ENCODE measurements at regions not wholly inside any gene's neighbourhood (a gene's known extent, or its start where the extent isn't known, plus 50 kb on each side); places are given as distances from the start of the nearest gene placed in this dataset.
A peak's percentile ranks its signal among the peaks of the same experiment; 100 is the strongest.

DNA sequence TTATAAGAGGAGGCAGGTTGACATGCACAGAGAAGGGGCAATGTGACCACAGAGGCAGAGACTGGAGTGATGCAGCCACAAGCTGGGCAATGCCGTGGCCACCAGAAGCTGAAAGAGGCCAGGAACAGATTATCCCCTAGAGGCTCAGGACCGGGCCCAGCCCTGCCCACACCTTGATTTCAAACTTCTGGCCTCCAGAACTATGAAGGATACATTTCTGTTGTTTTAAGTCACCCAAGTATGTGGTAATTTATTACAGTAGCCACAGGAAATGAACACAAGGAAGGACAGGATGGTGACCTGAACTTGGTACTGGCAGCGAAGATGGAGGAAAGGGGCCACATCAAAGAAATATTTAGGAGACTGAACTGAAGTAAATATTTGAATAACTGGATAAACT is 66.8 kb upstream of the RIOK3 start:
- no peak for DNase-seq

- no peak for DNase-seq
Observed at GRCh38 chr18:23387265-23387664, 65.8 kb upstream of the RIOK3 start.

DNA sequence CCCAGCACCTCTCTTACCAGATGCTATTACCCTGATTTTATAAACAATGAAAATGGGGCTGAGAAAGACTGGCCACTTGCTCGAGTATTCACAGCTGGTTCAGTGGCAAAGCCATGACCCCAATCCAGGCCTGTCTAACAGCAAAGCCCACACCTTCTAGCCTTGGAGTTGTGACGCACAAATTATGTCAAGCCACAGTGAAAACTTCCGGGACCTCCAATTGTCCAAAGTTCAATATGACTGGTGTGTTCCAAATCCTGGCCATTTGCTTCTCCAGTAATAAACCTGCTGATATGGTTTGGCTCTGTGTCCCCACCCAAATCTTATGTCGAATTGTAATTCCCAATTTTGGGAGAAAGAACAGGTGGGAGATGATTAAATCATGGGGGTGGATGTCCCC is 64.7 kb upstream of the RIOK3 start:
- no peak for DNase-seq

GRCh38 chr18:23391156-23391555 is 61.9 kb upstream of the RIOK3 start:
- no peak for DNase-seq

GRCh38 chr18:23397907-23398306 is 55.2 kb upstream of the RIOK3 start:
- no peak for DNase-seq

GRCh38 chr18:23398401-23398800 is 54.7 kb upstream of the RIOK3 start:
- DNase-seq: no peak

DNA sequence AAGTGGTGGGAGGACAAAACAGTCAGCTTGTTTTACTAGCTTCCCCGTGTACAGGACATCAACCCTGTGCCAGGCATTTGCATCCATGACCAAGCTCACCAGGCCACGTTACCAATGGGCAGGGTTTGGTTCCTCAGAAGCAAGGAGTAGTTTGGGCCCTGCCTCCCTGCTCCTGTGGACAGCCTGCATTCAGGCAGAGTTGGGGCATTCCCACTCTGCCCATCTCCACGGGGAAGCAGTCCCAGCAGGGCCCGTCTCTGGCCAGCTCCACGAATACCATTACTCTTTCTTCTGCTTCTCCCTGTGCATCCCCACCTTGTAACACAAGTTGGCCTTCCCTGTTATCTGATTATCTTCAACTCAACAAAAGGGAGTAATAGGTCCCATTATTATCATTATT is 54.0 kb upstream of the RIOK3 start:
- DNase-seq: no peak

DNA sequence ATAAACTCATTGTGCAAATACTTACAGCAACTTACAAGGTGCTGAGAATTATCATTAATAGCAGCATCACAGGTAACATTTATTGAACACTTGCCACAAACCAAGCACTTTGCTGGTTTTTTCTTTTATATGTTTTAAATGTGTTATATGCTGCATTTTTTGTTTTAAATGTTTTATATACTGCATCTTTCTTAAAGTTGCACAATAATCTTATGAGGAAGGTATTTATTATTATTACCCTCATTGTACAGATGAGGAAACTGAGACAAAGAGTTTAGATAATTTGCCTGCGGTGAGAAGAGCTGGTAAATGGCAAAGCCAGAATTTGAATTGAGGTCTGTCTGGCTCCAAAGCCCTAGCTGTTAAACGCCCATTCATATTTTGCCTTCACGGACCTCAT is 52.2 kb upstream of the RIOK3 start:
- DNase-seq: no peak

DNA sequence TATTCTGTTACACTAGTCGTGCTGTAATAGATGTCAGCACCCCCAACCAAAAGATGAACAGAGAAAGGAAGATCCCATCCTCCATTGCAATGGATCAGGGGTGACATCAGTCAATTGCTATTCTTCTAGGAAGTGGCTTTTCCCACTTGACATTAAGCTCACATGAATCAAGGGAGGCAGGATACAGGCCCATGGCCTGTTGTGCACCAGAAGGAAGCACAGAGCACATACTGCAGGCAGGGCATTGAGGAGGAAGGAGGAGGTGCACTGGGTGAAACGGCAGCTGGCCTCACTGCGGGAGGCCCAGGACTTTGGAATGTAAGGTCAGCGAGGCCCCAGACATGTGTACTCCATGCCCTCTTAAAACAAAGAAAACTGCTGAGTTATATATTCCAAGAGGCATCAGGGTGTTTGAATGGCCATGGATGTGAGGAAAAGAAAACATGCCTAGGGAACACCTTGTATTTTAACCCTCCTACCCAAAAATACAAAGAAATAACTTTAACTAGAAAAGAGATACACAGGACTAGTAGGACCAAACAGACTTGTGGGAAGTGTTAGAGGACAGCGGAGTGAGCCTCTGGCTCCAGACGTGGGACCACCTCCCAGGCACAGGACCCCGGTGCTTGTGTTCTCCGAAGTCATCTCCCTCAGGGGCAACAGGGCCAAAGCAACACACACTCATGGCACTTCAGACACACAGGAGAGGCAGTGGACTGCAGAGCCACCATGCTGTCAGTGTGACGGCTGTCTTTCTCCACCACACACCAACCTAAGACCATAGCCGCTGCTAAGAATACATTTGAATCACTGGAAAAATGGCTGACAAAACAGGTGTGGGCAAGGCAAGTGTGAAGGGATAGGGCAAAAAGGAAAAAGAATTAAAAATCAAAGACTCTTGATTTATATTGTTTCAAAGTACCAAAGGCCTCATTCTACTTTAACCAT is 51.4 kb upstream of the RIOK3 start:
- DNase-seq: peak in 1 of 3 donors; percentile 26
